ENCODE measurements at regions not wholly inside any gene's neighbourhood (a gene's known extent, or its start where the extent isn't known, plus 50 kb on each side); places are given as distances from the start of the nearest gene placed in this dataset.
"Not testable (repeated sequence)": the region's sequence is repeated elsewhere in the genome, so short reads cannot be mapped to it uniquely, and the experiment has no call there.

DNA sequence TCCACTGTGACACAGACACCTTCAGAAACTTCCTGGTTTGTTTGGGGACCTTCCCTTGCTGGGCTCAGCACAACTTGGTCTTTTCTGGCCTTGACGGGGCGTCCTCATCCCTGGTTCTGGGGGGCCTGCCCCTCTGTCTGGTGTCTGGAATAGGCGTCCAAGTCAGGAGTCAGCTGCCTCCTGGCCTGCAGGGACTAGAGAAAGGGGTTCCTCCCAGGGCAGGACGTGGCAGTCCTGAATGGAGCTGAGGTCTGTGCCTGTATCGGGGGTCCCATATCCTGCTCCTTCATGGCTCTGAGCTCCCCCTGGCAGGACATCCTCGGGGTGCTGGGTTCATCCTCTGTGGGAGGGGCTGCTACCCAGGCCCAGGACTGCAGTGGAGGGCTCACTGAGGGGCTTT, 384.0 kb downstream of the TMEM121 start:
- TF ChIP-seq, protein P1, sequence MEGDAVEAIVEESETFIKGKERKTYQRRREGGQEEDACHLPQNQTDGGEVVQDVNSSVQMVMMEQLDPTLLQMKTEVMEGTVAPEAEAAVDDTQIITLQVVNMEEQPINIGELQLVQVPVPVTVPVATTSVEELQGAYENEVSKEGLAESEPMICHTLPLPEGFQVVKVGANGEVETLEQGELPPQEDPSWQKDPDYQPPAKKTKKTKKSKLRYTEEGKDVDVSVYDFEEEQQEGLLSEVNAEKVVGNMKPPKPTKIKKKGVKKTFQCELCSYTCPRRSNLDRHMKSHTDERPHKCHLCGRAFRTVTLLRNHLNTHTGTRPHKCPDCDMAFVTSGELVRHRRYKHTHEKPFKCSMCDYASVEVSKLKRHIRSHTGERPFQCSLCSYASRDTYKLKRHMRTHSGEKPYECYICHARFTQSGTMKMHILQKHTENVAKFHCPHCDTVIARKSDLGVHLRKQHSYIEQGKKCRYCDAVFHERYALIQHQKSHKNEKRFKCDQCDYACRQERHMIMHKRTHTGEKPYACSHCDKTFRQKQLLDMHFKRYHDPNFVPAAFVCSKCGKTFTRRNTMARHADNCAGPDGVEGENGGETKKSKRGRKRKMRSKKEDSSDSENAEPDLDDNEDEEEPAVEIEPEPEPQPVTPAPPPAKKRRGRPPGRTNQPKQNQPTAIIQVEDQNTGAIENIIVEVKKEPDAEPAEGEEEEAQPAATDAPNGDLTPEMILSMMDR (IDR thresholded peaks at IDR 0.05; ENCODE audit: control insufficient read depth, extremely low read depth, insufficient read depth) = no peak
- no peak overlapping the region for H3K4me3 ChIP-seq (ENCODE audit: low read depth, low read length)
- DNase-seq (ENCODE audit: low read depth) = no peak

- TF ChIP-seq, protein P1 (IDR thresholded peaks at IDR 0.05; ENCODE audit: control insufficient read depth, extremely low read depth, insufficient read depth) = no peak
- no peak overlapping the region for H3K4me3 ChIP-seq (ENCODE audit: low read depth, low read length)
- DNase-seq (ENCODE audit: low read depth) = no peak
Measured at GRCh38 chr14:105911006-105911847, 384.8 kb downstream of the TMEM121 start.

GRCh38 chr14:105911848-105912292, 385.5 kb downstream of the TMEM121 start:
- DNase-seq (ENCODE audit: low read depth) = not testable (repeated sequence)

GRCh38 chr14:105912641-105913180, 386.3 kb downstream of the TMEM121 start:
- no peak for DNase-seq (ENCODE audit: low read depth)
- no peak overlapping the region for H3K4me3 ChIP-seq (ENCODE audit: low read depth, low read length)
- TF ChIP-seq, protein P1 (IDR thresholded peaks at IDR 0.05; ENCODE audit: control insufficient read depth, extremely low read depth, insufficient read depth) = no peak

More at GRCh38 chr14:105911848-105912292, 385.5 kb downstream of the TMEM121 start:
- H3K4me3 ChIP-seq (ENCODE audit: low read depth, low read length) = not testable (repeated sequence)

- DNase-seq (ENCODE audit: low read depth) = no peak
- TF ChIP-seq, protein P1 (IDR thresholded peaks at IDR 0.05; ENCODE audit: control insufficient read depth, extremely low read depth, insufficient read depth) = no peak
- no peak overlapping the region for H3K4me3 ChIP-seq (ENCODE audit: low read depth, low read length)
Measured at GRCh38 chr14:105913221-105913620, 386.8 kb downstream of the TMEM121 start.

- no peak for DNase-seq (ENCODE audit: low read depth)
- TF ChIP-seq, protein P1 (IDR thresholded peaks at IDR 0.05; ENCODE audit: control insufficient read depth, extremely low read depth, insufficient read depth) = no peak
- no peak overlapping the region for H3K4me3 ChIP-seq (ENCODE audit: low read depth, low read length)
Measured at GRCh38 chr14:105913861-105914260, 387.5 kb downstream of the TMEM121 start.

- H3K4me3 ChIP-seq (ENCODE audit: low read depth, low read length); DNase-seq (ENCODE audit: low read depth): not testable (repeated sequence)
Measured at GRCh38 chr14:105914281-105914680, 387.9 kb downstream of the TMEM121 start.
